Kidney capillary endothelial cell (primary cell): ENCODE measurements at regions not wholly inside any gene's neighbourhood (a gene's known extent, or its start where the extent isn't known, plus 50 kb on each side); places are given as distances from the start of the nearest gene placed in this dataset.
"Not testable (repeated sequence)": the region's sequence is repeated elsewhere in the genome, so short reads cannot be mapped to it uniquely, and the experiment has no call there.

Experiments
- DNase-seq: peaks from one replicate; pipeline ENCODE4 v3.0.0-alpha.2; 2018; ENCODE audit warnings: low spot score

- no peak for DNase-seq
These were observed 865.1 kb upstream of the CNTN5 start for GRCh38 chr11:98155696-98156095.

- no peak for DNase-seq
These were observed 842.8 kb upstream of the CNTN5 start for GRCh38 chr11:98177925-98178324.

- no peak for DNase-seq
These were observed 840.2 kb upstream of the CNTN5 start for GRCh38 chr11:98180511-98180910.

GRCh38 chr11:98180921-98181320 lies 839.8 kb upstream of the CNTN5 start:
- no peak for DNase-seq

GRCh38 chr11:98183034-98183433 lies 837.7 kb upstream of the CNTN5 start:
- no peak for DNase-seq

GRCh38 chr11:98185245-98185644 lies 835.5 kb upstream of the CNTN5 start:
- DNase-seq: no peak

- no peak for DNase-seq
These were observed 826.1 kb upstream of the CNTN5 start for GRCh38 chr11:98194611-98195010.

GRCh38 chr11:98195300-98195699 lies 825.4 kb upstream of the CNTN5 start:
- DNase-seq: no peak

- DNase-seq: no peak
These were observed 813.7 kb upstream of the CNTN5 start for GRCh38 chr11:98207086-98207485.

GRCh38 chr11:98227278-98227677 lies 793.5 kb upstream of the CNTN5 start:
- DNase-seq: no peak

- no peak for DNase-seq
These were observed 790.1 kb upstream of the CNTN5 start for GRCh38 chr11:98230678-98231077.

GRCh38 chr11:98234698-98235097 lies 786.1 kb upstream of the CNTN5 start:
- DNase-seq: no peak

- DNase-seq: no peak
These were observed 776.9 kb upstream of the CNTN5 start for GRCh38 chr11:98243897-98244296.

GRCh38 chr11:98260983-98261382 lies 759.8 kb upstream of the CNTN5 start:
- no peak for DNase-seq

GRCh38 chr11:98277251-98277912 lies 743.4 kb upstream of the CNTN5 start:
- DNase-seq: no peak

GRCh38 chr11:98289617-98290263 lies 731.0 kb upstream of the CNTN5 start:
- DNase-seq: no peak

GRCh38 chr11:98296091-98296880 lies 724.5 kb upstream of the CNTN5 start:
- no peak for DNase-seq

GRCh38 chr11:98300719-98301118 lies 720.0 kb upstream of the CNTN5 start:
- DNase-seq: no peak

GRCh38 chr11:98307827-98308491 lies 712.8 kb upstream of the CNTN5 start:
- DNase-seq: no peak

GRCh38 chr11:98330306-98330705 lies 690.4 kb upstream of the CNTN5 start:
- not testable (repeated sequence) for DNase-seq

- DNase-seq: no peak
These were observed 662.2 kb upstream of the CNTN5 start for GRCh38 chr11:98358551-98358950.

- DNase-seq: no peak
These were observed 655.6 kb upstream of the CNTN5 start for GRCh38 chr11:98365190-98365589.

GRCh38 chr11:98365941-98366340 lies 654.8 kb upstream of the CNTN5 start:
- no peak for DNase-seq
